Transverse colon (tissue), 4 donors: ENCODE measurements at regions not wholly inside any gene's neighbourhood (a gene's known extent, or its start where the extent isn't known, plus 50 kb on each side); places are given as distances from the start of the nearest gene placed in this dataset.

ENCODE experiments used
- EP300 ChIP-seq: sonication (generic); formaldehyde crosslinking; IDR thresholded peaks from one replicate; pipeline ENCODE4 v1.6.1; 2017; ENCODE audit warnings: antibody characterized with exemption, low read depth
- POLR2A ChIP-seq: fragments of 450-650 bp; IDR thresholded peaks from one replicate; pipeline ENCODE4 v1.6.1; 2016; ENCODE audit warnings: antibody characterized with exemption, mild to moderate bottlenecking, moderate library complexity
- POLR2AphosphoS5 ChIP-seq, 3 donors: sonication (generic); formaldehyde crosslinking; IDR thresholded peaks; one replicate each; pipeline ENCODE4 v1.6.1; 2016; ENCODE audit warnings: antibody characterized with exemption in 3 of 3
- TF ChIP-seq, protein P1 (sequence below), 5 experiments: fragments of 200-600 bp in 3 of 5; fragments of 450-650 bp in 2 of 5; sonication (generic) in 3 of 5; IDR thresholded peaks; 1 replicate in 2 of 5; 2 replicates in 3 of 5; pipeline ENCODE4 v1.5.1; 2016 to 2017; ENCODE audit warnings: antibody characterized with exemption in 5 of 5, inconsistent platforms in 3 of 5, mild to moderate bottlenecking in 2 of 5, moderate library complexity in 1 of 5

DNA sequence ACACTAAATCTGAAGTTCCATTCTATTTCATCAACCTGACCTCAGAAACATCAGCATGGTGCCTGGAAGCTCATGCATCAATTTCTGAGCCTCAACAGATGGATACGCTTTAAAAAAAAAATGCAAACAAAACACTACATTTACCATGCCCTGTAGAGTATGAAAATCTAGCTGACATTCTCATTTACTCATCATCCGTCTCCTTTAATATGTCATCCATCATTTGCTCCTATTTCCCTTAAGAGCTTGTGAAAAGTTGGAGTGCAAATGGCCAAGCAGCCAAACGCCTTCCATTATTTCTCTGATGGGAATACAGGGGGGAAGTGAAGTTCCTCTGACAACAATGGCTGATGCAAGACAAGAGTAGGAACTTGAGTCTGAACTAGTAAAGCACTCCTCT is 295.0 kb downstream of the TGFB2 start:
- TF ChIP-seq, protein P1, sequence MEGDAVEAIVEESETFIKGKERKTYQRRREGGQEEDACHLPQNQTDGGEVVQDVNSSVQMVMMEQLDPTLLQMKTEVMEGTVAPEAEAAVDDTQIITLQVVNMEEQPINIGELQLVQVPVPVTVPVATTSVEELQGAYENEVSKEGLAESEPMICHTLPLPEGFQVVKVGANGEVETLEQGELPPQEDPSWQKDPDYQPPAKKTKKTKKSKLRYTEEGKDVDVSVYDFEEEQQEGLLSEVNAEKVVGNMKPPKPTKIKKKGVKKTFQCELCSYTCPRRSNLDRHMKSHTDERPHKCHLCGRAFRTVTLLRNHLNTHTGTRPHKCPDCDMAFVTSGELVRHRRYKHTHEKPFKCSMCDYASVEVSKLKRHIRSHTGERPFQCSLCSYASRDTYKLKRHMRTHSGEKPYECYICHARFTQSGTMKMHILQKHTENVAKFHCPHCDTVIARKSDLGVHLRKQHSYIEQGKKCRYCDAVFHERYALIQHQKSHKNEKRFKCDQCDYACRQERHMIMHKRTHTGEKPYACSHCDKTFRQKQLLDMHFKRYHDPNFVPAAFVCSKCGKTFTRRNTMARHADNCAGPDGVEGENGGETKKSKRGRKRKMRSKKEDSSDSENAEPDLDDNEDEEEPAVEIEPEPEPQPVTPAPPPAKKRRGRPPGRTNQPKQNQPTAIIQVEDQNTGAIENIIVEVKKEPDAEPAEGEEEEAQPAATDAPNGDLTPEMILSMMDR (IDR thresholded peaks at IDR 0.05), result no peak
- TF ChIP-seq EP300 (no peak), POLR2A (no peak), POLR2AphosphoS5 (IDR thresholded peaks at IDR 0.05) (no peak)
